CD4-positive, alpha-beta T cell treated with Interleukin-15 for 1 hour (primary cell): ENCODE measurements at regions not wholly inside any gene's neighbourhood (a gene's known extent, or its start where the extent isn't known, plus 50 kb on each side); places are given as distances from the start of the nearest gene placed in this dataset.
"Not testable (repeated sequence)": the region's sequence is repeated elsewhere in the genome, so short reads cannot be mapped to it uniquely, and the experiment has no call there.

Experiments
- DNase-seq: peaks from one replicate; pipeline ENCODE4 v3.0.0-alpha.2; 2020

- DNase-seq = no peak
Measured at GRCh38 chr1:189620471-189620870, 857.2 kb downstream of the BRINP3 start.

- no peak for DNase-seq
Measured at GRCh38 chr1:189623336-189623735, 854.3 kb downstream of the BRINP3 start.

GRCh38 chr1:189627427-189627826, 850.2 kb downstream of the BRINP3 start:
- DNase-seq = no peak

GRCh38 chr1:189628857-189629256, 848.8 kb downstream of the BRINP3 start:
- DNase-seq = no peak

GRCh38 chr1:189633658-189634057, 844.0 kb downstream of the BRINP3 start:
- DNase-seq = no peak

- DNase-seq = no peak
Measured at GRCh38 chr1:189637041-189637440, 840.6 kb downstream of the BRINP3 start.

GRCh38 chr1:189644156-189644555, 833.5 kb downstream of the BRINP3 start:
- DNase-seq = not testable (repeated sequence)

- DNase-seq = no peak
Measured at GRCh38 chr1:189644970-189645369, 832.7 kb downstream of the BRINP3 start.

GRCh38 chr1:189646066-189646465, 831.6 kb downstream of the BRINP3 start:
- no peak for DNase-seq

GRCh38 chr1:189654906-189655305, 822.8 kb downstream of the BRINP3 start:
- DNase-seq = no peak

- DNase-seq = no peak
Measured at GRCh38 chr1:189656628-189657530, 820.8 kb downstream of the BRINP3 start.

- no peak for DNase-seq
Measured at GRCh38 chr1:189657715-189658114, 819.9 kb downstream of the BRINP3 start.

GRCh38 chr1:189658381-189658780, 819.3 kb downstream of the BRINP3 start:
- no peak for DNase-seq

GRCh38 chr1:189659731-189660130, 817.9 kb downstream of the BRINP3 start:
- DNase-seq = no peak

- DNase-seq = no peak
Measured at GRCh38 chr1:189662190-189662589, 815.5 kb downstream of the BRINP3 start.

GRCh38 chr1:189669846-189670245, 807.8 kb downstream of the BRINP3 start:
- no peak for DNase-seq

- no peak for DNase-seq
Measured at GRCh38 chr1:189673217-189673616, 804.4 kb downstream of the BRINP3 start.

GRCh38 chr1:189675712-189676244, 801.9 kb downstream of the BRINP3 start:
- DNase-seq = no peak

GRCh38 chr1:189678779-189679178, 798.9 kb downstream of the BRINP3 start:
- DNase-seq = no peak

GRCh38 chr1:189681252-189681919, 796.3 kb downstream of the BRINP3 start:
- DNase-seq = no peak

GRCh38 chr1:189682591-189682990, 795.1 kb downstream of the BRINP3 start:
- no peak for DNase-seq

- no peak for DNase-seq
Measured at GRCh38 chr1:189686288-189686687, 791.4 kb downstream of the BRINP3 start.

- DNase-seq = no peak
Measured at GRCh38 chr1:189693140-189693539, 784.5 kb downstream of the BRINP3 start.

- DNase-seq = no peak
Measured at GRCh38 chr1:189696297-189696696, 781.4 kb downstream of the BRINP3 start.
